GM23338 (cell line): ENCODE measurements at regions not wholly inside any gene's neighbourhood (a gene's known extent, or its start where the extent isn't known, plus 50 kb on each side); places are given as distances from the start of the nearest gene placed in this dataset.

Source experiments
- ATAC-seq: fragments of 200-7000 bp; cut with Tn5 transposase; 3 replicates; pipeline ENCODE4 v1.9.1; 2020
- DNase-seq: peaks from one replicate; pipeline ENCODE4 v3.0.0-alpha.2; 2015; ENCODE audit warnings: low spot score
- H2AFZ ChIP-seq: fragments of 200-600 bp; sonication (generic); 2 replicates; pipeline ENCODE4 v1.8.0; 2016; ENCODE audit warnings: antibody characterized with exemption, mild to moderate bottlenecking, moderate library complexity
- H3F3A ChIP-seq: fragments of 200-600 bp; sonication (generic); replicated peaks from 2 replicates; pipeline ENCODE4 v1.8.0; 2017; ENCODE audit warnings: antibody characterized with exemption, mixed run types, low read depth
- H3K27ac ChIP-seq: fragments of 200-600 bp; sonication (generic); 2 replicates; pipeline ENCODE4 v1.6.1; 2016; ENCODE audit warnings: low read depth
- H3K27me3 ChIP-seq: fragments of 200-600 bp; sonication (generic); 2 replicates; pipeline ENCODE4 v1.8.0; 2016; ENCODE audit warnings: mild to moderate bottlenecking, mixed run types, moderate library complexity; ENCODE audit not compliant: insufficient read depth
- H3K36me3 ChIP-seq: fragments of 200-600 bp; sonication (generic); 2 replicates; pipeline ENCODE4 v1.8.0; 2016; ENCODE audit warnings: mild to moderate bottlenecking; ENCODE audit not compliant: insufficient read depth
- H3K4me1 ChIP-seq: fragments of 200-600 bp; sonication (generic); 2 replicates; pipeline ENCODE4 v1.8.0; 2016; ENCODE audit warnings: mild to moderate bottlenecking, moderate library complexity; ENCODE audit not compliant: insufficient read depth
- H3K4me2 ChIP-seq: fragments of 200-600 bp; sonication (generic); 2 replicates; pipeline ENCODE4 v1.7.1; 2017; ENCODE audit warnings: mixed run types
- H3K4me3 ChIP-seq: fragments of 200-600 bp; sonication (generic); 2 replicates; pipeline ENCODE4 v1.6.1; 2016; ENCODE audit warnings: mixed run types
- H3K79me2 ChIP-seq: fragments of 200-600 bp; sonication (generic); replicated peaks from 2 replicates; pipeline ENCODE4 v1.8.0; 2017; ENCODE audit warnings: mild to moderate bottlenecking; ENCODE audit not compliant: insufficient read depth
- H3K9me2 ChIP-seq: fragments of 200-600 bp; sonication (generic); 2 replicates; pipeline ENCODE4 v1.8.0; 2017; ENCODE audit not compliant: insufficient read depth
- H4K20me1 ChIP-seq: fragments of 200-600 bp; sonication (generic); replicated peaks from 2 replicates; pipeline ENCODE4 v1.8.0; 2017; ENCODE audit warnings: mild to moderate bottlenecking; ENCODE audit not compliant: insufficient read depth
- H3K27ac Mint-ChIP-seq: 2 replicates; pipeline ENCODE4 v1.8.0; 2020; ENCODE audit warnings: inconsistent platforms, mild to moderate bottlenecking, moderate library complexity, mixed read lengths
- H3K27me3 Mint-ChIP-seq: 3 replicates; pipeline ENCODE4 v1.8.0; 2022; ENCODE audit warnings: low read depth, mild to moderate bottlenecking, moderate library complexity, mixed read lengths, inconsistent platforms; ENCODE audit not compliant: insufficient read depth, poor library complexity
- H3K36me3 Mint-ChIP-seq: 3 replicates; pipeline ENCODE4 v1.8.0; 2021; ENCODE audit warnings: low read depth, mild to moderate bottlenecking, inconsistent platforms, moderate library complexity, mixed read lengths
- H3K4me1 Mint-ChIP-seq: 3 replicates; pipeline ENCODE4 v1.8.0; 2020; ENCODE audit warnings: mild to moderate bottlenecking, inconsistent platforms, mixed read lengths
- H3K4me3 Mint-ChIP-seq: 3 replicates; pipeline ENCODE4 v1.8.0; 2021; ENCODE audit warnings: moderate library complexity, mild to moderate bottlenecking, inconsistent platforms, mixed read lengths
- H3K9me3 Mint-ChIP-seq: 3 replicates; pipeline ENCODE4 v1.8.0; 2020; ENCODE audit warnings: moderate library complexity, mild to moderate bottlenecking, inconsistent platforms, mixed read lengths
- CREB1 ChIP-seq: fragments of 250-450 bp; sonication (Bioruptor Pico); IDR thresholded peaks from 2 replicates; pipeline ENCODE4 v1.5.0; 2020; ENCODE audit warnings: low read depth, mild to moderate bottlenecking, moderate library complexity
- EZH2phosphoT487 ChIP-seq: fragments of 200-600 bp; sonication (generic); IDR thresholded peaks from one replicate; pipeline ENCODE4 v1.8.1; 2018; ENCODE audit warnings: antibody characterized with exemption; ENCODE audit not compliant: unreplicated experiment
- JUNB ChIP-seq: IDR thresholded peaks from one replicate; pipeline ENCODE4 v1.6.1; 2016; ENCODE audit warnings: antibody characterized with exemption; ENCODE audit not compliant: unreplicated experiment
- POLR2AphosphoS5 ChIP-seq: IDR thresholded peaks from 2 replicates; pipeline ENCODE4 v1.6.1; 2016; ENCODE audit warnings: antibody characterized with exemption, low read depth
- STAT1 ChIP-seq: IDR thresholded peaks from one replicate; pipeline ENCODE4 v1.6.1; 2016; ENCODE audit warnings: antibody characterized with exemption; ENCODE audit not compliant: unreplicated experiment
- ZNF114 ChIP-seq: fragments of 250-450 bp; sonication (Bioruptor Pico); IDR thresholded peaks from 2 replicates; pipeline ENCODE4 v1.5.0; 2020; ENCODE audit warnings: mild to moderate bottlenecking, moderate library complexity
- ZNF462 ChIP-seq: fragments of 250-450 bp; sonication (Bioruptor Pico); IDR thresholded peaks from 2 replicates; pipeline ENCODE4 v1.5.0; 2020; ENCODE audit warnings: mild to moderate bottlenecking, moderate library complexity

- no peak for TF ChIP-seq ZNF462 (CRISPR knock-in tag)
- TF ChIP-seq ZNF114, result no peak
These were observed 1920.2 kb downstream of the MAT2B start (continued) for GRCh38 chr5:165425594-165425993.

- Histone ChIP-seq H3F3A (no peaks in the 10 kb centered on the region), H3K27ac (no peak overlapping the region), H3K27me3 (no peaks in the 10 kb centered on the region), H3K4me1 (no peaks in the 10 kb centered on the region), H4K20me1 (no peaks in the 10 kb centered on the region), H2AFZ (no peak overlapping the region), H3K4me3 (no peak overlapping the region), H3K79me2 (no peaks in the 10 kb centered on the region), H3K36me3 (no peaks in the 10 kb centered on the region), H3K4me2 (no peak overlapping the region), H3K9me2 (no peaks in the 10 kb centered on the region)
- H3K27me3 Mint-ChIP-seq, result peaks cover 2% of the 10 kb centered on the region
- peaks cover 14% of the 10 kb centered on the region for H3K9me3 Mint-ChIP-seq
- ATAC-seq (no peak), DNase-seq (no peak)
- no peaks in the 10 kb centered on the region for H3K4me1 Mint-ChIP-seq
- H3K36me3 Mint-ChIP-seq, result peaks cover 14% of the 10 kb centered on the region
- TF ChIP-seq STAT1, result no peak
- TF ChIP-seq POLR2AphosphoS5, result no peak
- no peak for TF ChIP-seq JUNB
- TF ChIP-seq ZNF462 (CRISPR knock-in tag), result no peak
- TF ChIP-seq CREB1 (CRISPR knock-in tag), result no peak
- no peak for TF ChIP-seq EZH2phosphoT487
- no peak overlapping the region for H3K4me3 Mint-ChIP-seq
- no peak overlapping the region for H3K27ac Mint-ChIP-seq
These were observed 1943.3 kb downstream of the MAT2B start for GRCh38 chr5:165448753-165449152.
